Activated T-cell treated with anti-CD3 and anti-CD28 coated beads, Interleukin-2, amount 50 U/mL, for 72 hours (primary cell): ENCODE measurements at regions not wholly inside any gene's neighbourhood (a gene's known extent, or its start where the extent isn't known, plus 50 kb on each side); places are given as distances from the start of the nearest gene placed in this dataset.

Source experiments
- ATAC-seq, 2 donors: fragments of 150-1000 bp; cut with Tn5 transposase; replicated peaks in 1 of 2; 2 replicates each; pipeline ENCODE4 v1.10.0; 2021; ENCODE audit warnings: moderate library complexity in 2 of 2, mild to moderate bottlenecking in 1 of 2
- DNase-seq, 2 donors: peaks; one replicate each; pipeline ENCODE4 v3.0.0; 2021 to 2022; ENCODE audit warnings: mixed read lengths in 1 of 2
- H3K27ac Mint-ChIP-seq: one replicate; pipeline ENCODE4 v1.8.0; 2022; ENCODE audit warnings: mild to moderate bottlenecking, moderate library complexity, mixed read lengths
- H3K27me3 Mint-ChIP-seq: one replicate; pipeline ENCODE4 v1.8.0; 2022; ENCODE audit warnings: low read depth, mixed read lengths
- H3K36me3 Mint-ChIP-seq, 2 donors: one replicate each; pipeline ENCODE4 v1.8.0; 2022; ENCODE audit warnings: mixed read lengths in 2 of 2, mild to moderate bottlenecking in 1 of 2; ENCODE audit not compliant: insufficient read depth in 2 of 2
- H3K4me1 Mint-ChIP-seq: one replicate; pipeline ENCODE4 v1.8.0; 2022; ENCODE audit warnings: low read depth, mixed read lengths
- H3K4me3 Mint-ChIP-seq, 2 donors: one replicate each; pipeline ENCODE4 v1.8.0; 2022; ENCODE audit warnings: mild to moderate bottlenecking in 2 of 2, mixed read lengths in 2 of 2, moderate library complexity in 2 of 2
- H3K9me3 Mint-ChIP-seq, 2 donors: one replicate each; pipeline ENCODE4 v1.8.0; 2022; ENCODE audit warnings: mixed read lengths in 2 of 2

GRCh38 chr11:70546191-70546940, 148.0 kb downstream of the CTTN start:
- DNase-seq: no peak

GRCh38 chr11:70547386-70547785, 149.1 kb downstream of the CTTN start:
- H3K36me3 Mint-ChIP-seq: no peaks in the 10 kb centered on the region
- no peaks in the 10 kb centered on the region for H3K9me3 Mint-ChIP-seq
- DNase-seq: no peak
- no peaks in the 10 kb centered on the region for H3K4me1 Mint-ChIP-seq
- ATAC-seq: no peak
- no peak overlapping the region for H3K4me3 Mint-ChIP-seq
- no peaks in the 10 kb centered on the region for H3K27me3 Mint-ChIP-seq
- H3K27ac Mint-ChIP-seq: no peak overlapping the region

More at GRCh38 chr11:70546191-70546940, 148.0 kb downstream of the CTTN start:
- Mint-ChIP-seq H3K9me3 (peaks cover 0 to 3% of the 10 kb centered on the region in 2 donors), H3K4me1 (no peaks in the 10 kb centered on the region), H3K27ac (no peak overlapping the region), H3K36me3 (no peaks in the 10 kb centered on the region), H3K27me3 (no peaks in the 10 kb centered on the region), H3K4me3 (no peak overlapping the region)
- ATAC-seq: no peak

- Mint-ChIP-seq H3K4me1 (no peaks in the 10 kb centered on the region), H3K4me3 (no peak overlapping the region), H3K36me3 (no peaks in the 10 kb centered on the region), H3K9me3 (no peaks in the 10 kb centered on the region), H3K27ac (no peak overlapping the region), H3K27me3 (no peaks in the 10 kb centered on the region)
- DNase-seq (no peak), ATAC-seq (no peak)
These were observed 149.7 kb downstream of the CTTN start for GRCh38 chr11:70547821-70548670.

GRCh38 chr11:70548976-70549375, 150.6 kb downstream of the CTTN start:
- Mint-ChIP-seq H3K4me3 (no peak overlapping the region), H3K27ac (no peak overlapping the region), H3K9me3 (no peaks in the 10 kb centered on the region), H3K4me1 (no peaks in the 10 kb centered on the region), H3K36me3 (no peaks in the 10 kb centered on the region), H3K27me3 (no peaks in the 10 kb centered on the region)
- no peak for DNase-seq
- no peak for ATAC-seq

- ATAC-seq: no peak
- Mint-ChIP-seq H3K4me1 (no peaks in the 10 kb centered on the region), H3K27me3 (no peaks in the 10 kb centered on the region), H3K27ac (no peak overlapping the region), H3K4me3 (no peak overlapping the region), H3K9me3 (no peaks in the 10 kb centered on the region), H3K36me3 (no peaks in the 10 kb centered on the region)
- no peak for DNase-seq
These were observed 151.1 kb downstream of the CTTN start for GRCh38 chr11:70549386-70549785.

GRCh38 chr11:70549796-70550195, 151.5 kb downstream of the CTTN start:
- H3K4me1 Mint-ChIP-seq: no peaks in the 10 kb centered on the region
- no peak for ATAC-seq
- no peak overlapping the region for H3K27ac Mint-ChIP-seq
- H3K27me3 Mint-ChIP-seq: no peaks in the 10 kb centered on the region
- no peak for DNase-seq
- H3K9me3 Mint-ChIP-seq: no peaks in the 10 kb centered on the region
- no peak overlapping the region for H3K4me3 Mint-ChIP-seq
- H3K36me3 Mint-ChIP-seq: no peaks in the 10 kb centered on the region

- H3K27me3 Mint-ChIP-seq: peaks cover 7% of the 10 kb centered on the region
- H3K9me3 Mint-ChIP-seq: no peaks in the 10 kb centered on the region
- no peaks in the 10 kb centered on the region for H3K36me3 Mint-ChIP-seq
- ATAC-seq (no peak), DNase-seq (no peak)
- no peak overlapping the region for H3K27ac Mint-ChIP-seq
- H3K4me1 Mint-ChIP-seq: no peaks in the 10 kb centered on the region
- no peak overlapping the region for H3K4me3 Mint-ChIP-seq
These were observed 152.3 kb downstream of the CTTN start for GRCh38 chr11:70550456-70551195.

- ATAC-seq (no peak), DNase-seq (no peak)
- Mint-ChIP-seq H3K27me3 (peaks cover 7% of the 10 kb centered on the region), H3K4me1 (no peaks in the 10 kb centered on the region), H3K36me3 (no peaks in the 10 kb centered on the region), H3K4me3 (no peak overlapping the region), H3K9me3 (no peaks in the 10 kb centered on the region), H3K27ac (no peak overlapping the region)
These were observed 153.2 kb downstream of the CTTN start for GRCh38 chr11:70551351-70552166.

GRCh38 chr11:70552167-70553150, 154.1 kb downstream of the CTTN start:
- ATAC-seq (no peak), DNase-seq (no peak)
- Mint-ChIP-seq H3K4me3 (no peak overlapping the region), H3K36me3 (no peaks in the 10 kb centered on the region), H3K27me3 (peaks cover 7% of the 10 kb centered on the region), H3K4me1 (no peaks in the 10 kb centered on the region), H3K9me3 (no peaks in the 10 kb centered on the region), H3K27ac (no peak overlapping the region)

- H3K27ac Mint-ChIP-seq: no peak overlapping the region
- no peaks in the 10 kb centered on the region for H3K9me3 Mint-ChIP-seq
- no peaks in the 10 kb centered on the region for H3K4me1 Mint-ChIP-seq
- no peaks in the 10 kb centered on the region for H3K36me3 Mint-ChIP-seq
- no peak overlapping the region for H3K4me3 Mint-ChIP-seq
- H3K27me3 Mint-ChIP-seq: peaks cover 7% of the 10 kb centered on the region
- ATAC-seq: no peak
- no peak for DNase-seq
These were observed 156.7 kb downstream of the CTTN start for GRCh38 chr11:70555078-70555477.

GRCh38 chr11:70556884-70557741, 158.8 kb downstream of the CTTN start:
- no peak for DNase-seq
- H3K9me3 Mint-ChIP-seq: no peaks in the 10 kb centered on the region
- no peak overlapping the region for H3K4me3 Mint-ChIP-seq

More at GRCh38 chr11:70556884-70557741, 158.8 kb downstream of the CTTN start:
- Mint-ChIP-seq H3K36me3 (no peaks in the 10 kb centered on the region), H3K4me1 (no peaks in the 10 kb centered on the region), H3K27ac (no peak overlapping the region), H3K27me3 (peaks cover 7% of the 10 kb centered on the region)
- ATAC-seq: no peak
